Liver (tissue), 8 donors: ENCODE measurements at regions not wholly inside any gene's neighbourhood (a gene's known extent, or its start where the extent isn't known, plus 50 kb on each side); places are given as distances from the start of the nearest gene placed in this dataset.

Experiments used
- DNase-seq: peaks from one replicate; pipeline ENCODE4 v3.0.0-alpha.2; 2017; ENCODE audit warnings: low spot score
- H3K27ac ChIP-seq, 2 donors: one replicate each; pipeline ENCODE4 v1.7.0; 2013; ENCODE audit warnings: inconsistent platforms in 2 of 2, low read length in 2 of 2, control low read depth in 1 of 2, low read depth in 1 of 2, mild to moderate bottlenecking in 1 of 2
- H3K27me3 ChIP-seq, 4 donors: one replicate each; pipeline versions ENCODE4 v1.6.1 to v1.7.0; 2013; ENCODE audit warnings: low read length in 3 of 4, inconsistent platforms in 1 of 4, mild to moderate bottlenecking in 1 of 4, moderate library complexity in 1 of 4; ENCODE audit not compliant: control insufficient read depth in 4 of 4, insufficient read depth in 4 of 4
- H3K36me3 ChIP-seq, 4 donors: one replicate each; pipeline versions ENCODE4 v1.6.1 to v1.7.0; 2013; ENCODE audit warnings: low read length in 3 of 4, mild to moderate bottlenecking in 3 of 4, low read depth in 1 of 4, moderate library complexity in 1 of 4; ENCODE audit not compliant: control insufficient read depth in 4 of 4, insufficient read depth in 3 of 4
- H3K4me1 ChIP-seq, 4 donors: one replicate each; pipeline versions ENCODE4 v1.6.1 to v1.7.0; 2013; ENCODE audit warnings: low read length in 3 of 4, mild to moderate bottlenecking in 3 of 4, moderate library complexity in 1 of 4; ENCODE audit not compliant: control insufficient read depth in 4 of 4, insufficient read depth in 4 of 4
- H3K4me3 ChIP-seq, 3 donors: one replicate each; pipeline versions ENCODE4 v1.6.1 to v1.7.0; 2013; ENCODE audit warnings: low read length in 3 of 3, control low read depth in 1 of 3, low read depth in 1 of 3, mild to moderate bottlenecking in 1 of 3
- H3K9ac ChIP-seq, 2 donors: one replicate each; pipeline ENCODE4 v1.7.0; 2013; ENCODE audit warnings: low read length in 2 of 2, mild to moderate bottlenecking in 2 of 2, moderate library complexity in 2 of 2, control low read depth in 1 of 2, low read depth in 1 of 2
- H3K9me3 ChIP-seq, 4 donors: one replicate each; pipeline versions ENCODE4 v1.6.1 to v1.7.0; 2013; ENCODE audit warnings: low read length in 3 of 4; ENCODE audit not compliant: control insufficient read depth in 4 of 4
- CTCF ChIP-seq: fragments of 150-350 bp; IDR thresholded peaks from 2 replicates; pipeline ENCODE4 v1.5.1; 2017; ENCODE audit warnings: improper control_type of control experiment, low read depth, low read length; ENCODE audit not compliant: missing input control
- EGR1 ChIP-seq, 2 donors: IDR thresholded peaks; 2 replicates each; pipeline ENCODE4 v1.6.1; 2016 to 2018; ENCODE audit warnings: antibody characterized with exemption in 2 of 2, low read depth in 2 of 2
- FOXA1 ChIP-seq: IDR thresholded peaks from 2 replicates; pipeline ENCODE4 v1.6.1; 2016; ENCODE audit warnings: antibody characterized with exemption
- FOXA2 ChIP-seq: IDR thresholded peaks from 2 replicates; pipeline ENCODE4 v1.6.1; 2016; ENCODE audit warnings: antibody characterized with exemption
- GABPA ChIP-seq, 2 donors: IDR thresholded peaks in 1 of 2; conservative IDR thresholded peaks in 1 of 2; 2 replicates each; pipeline ENCODE4 v1.6.1; 2016; ENCODE audit warnings: antibody characterized with exemption in 2 of 2, mild to moderate bottlenecking in 1 of 2, moderate library complexity in 1 of 2
- HNF4A ChIP-seq, 2 donors: conservative IDR thresholded peaks; 2 replicates each; pipeline ENCODE4 v1.6.1; 2016; ENCODE audit warnings: antibody characterized with exemption in 2 of 2, mild to moderate bottlenecking in 2 of 2
- HNF4G ChIP-seq: IDR thresholded peaks from 2 replicates; pipeline ENCODE4 v1.6.1; 2016; ENCODE audit warnings: antibody characterized with exemption
- JUND ChIP-seq, 2 donors: IDR thresholded peaks; 2 replicates each; pipeline ENCODE4 v1.6.1; 2016; ENCODE audit warnings: antibody characterized with exemption in 2 of 2
- MAX ChIP-seq: IDR thresholded peaks from 2 replicates; pipeline ENCODE4 v1.6.1; 2016; ENCODE audit warnings: antibody characterized with exemption
- NR2F2 ChIP-seq: IDR thresholded peaks from 2 replicates; pipeline ENCODE4 v1.6.1; 2016; ENCODE audit warnings: antibody characterized with exemption
- RAD21 ChIP-seq, 2 donors: IDR thresholded peaks; 2 replicates each; pipeline ENCODE4 v1.6.1; 2016; ENCODE audit warnings: antibody characterized with exemption in 2 of 2, mild to moderate bottlenecking in 2 of 2
- REST ChIP-seq: IDR thresholded peaks from 2 replicates; pipeline ENCODE4 v1.6.1; 2016; ENCODE audit warnings: antibody characterized with exemption, mild to moderate bottlenecking
- RXRA ChIP-seq, 2 donors: IDR thresholded peaks; 2 replicates each; pipeline ENCODE4 v1.6.1; 2017 to 2018; ENCODE audit warnings: antibody characterized with exemption in 2 of 2, mild to moderate bottlenecking in 1 of 2
- SP1 ChIP-seq: IDR thresholded peaks from 2 replicates; pipeline ENCODE4 v1.6.1; 2018; ENCODE audit warnings: antibody characterized with exemption, mild to moderate bottlenecking
- TAF1 ChIP-seq: conservative IDR thresholded peaks from 2 replicates; pipeline ENCODE4 v1.6.1; 2016; ENCODE audit warnings: antibody characterized with exemption, mild to moderate bottlenecking
- YY1 ChIP-seq: IDR thresholded peaks from 2 replicates; pipeline ENCODE4 v1.6.1; 2016; ENCODE audit warnings: antibody characterized with exemption, mild to moderate bottlenecking
- ZBTB33 ChIP-seq: IDR thresholded peaks from 2 replicates; pipeline ENCODE4 v1.6.1; 2016; ENCODE audit warnings: antibody characterized with exemption
- WGBS: extraction: QIAGEN DNeasy Blood & Tissue Kit; methylation state at CpG from one replicate; pipeline ENCODE4 v1.1.7; 2013; 5-methylcytosine and 5-hydroxymethylcytosine counted together
- TF ChIP-seq, protein P1 (sequence below): IDR thresholded peaks from 2 replicates; pipeline ENCODE4 v1.6.1; 2016; ENCODE audit warnings: antibody characterized with exemption
- donor health status: healthy.
- donor health status: healthy.
- donor health status: healthy.
- donor health status: healthy.
- donor health status: healthy.

- H3K4me3 ChIP-seq = no peak overlapping the region
- H3K9ac ChIP-seq = no peak overlapping the region
- WGBS = 88% methylated on average over 3 of the region's 3 CpGs
- DNase-seq = no peak
- H3K4me1 ChIP-seq = no peaks in the 10 kb centered on the region
- no peaks in the 10 kb centered on the region for H3K27me3 ChIP-seq
- no peak for TF ChIP-seq NR2F2
- TF ChIP-seq REST = no peak
- TF ChIP-seq RAD21 (IDR thresholded peaks at IDR 0.05) = no peak
- no peak for TF ChIP-seq MAX
- TF ChIP-seq FOXA1 = no peak
- TF ChIP-seq, protein P1, sequence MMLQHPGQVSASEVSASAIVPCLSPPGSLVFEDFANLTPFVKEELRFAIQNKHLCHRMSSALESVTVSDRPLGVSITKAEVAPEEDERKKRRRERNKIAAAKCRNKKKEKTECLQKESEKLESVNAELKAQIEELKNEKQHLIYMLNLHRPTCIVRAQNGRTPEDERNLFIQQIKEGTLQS = no peak
- no peak for TF ChIP-seq TAF1
- no peak for TF ChIP-seq FOXA2
- TF ChIP-seq SP1 = no peak
- no peak for TF ChIP-seq CTCF
- TF ChIP-seq GABPA (IDR thresholded peaks at IDR 0.05 in 1 of 2, conservative IDR thresholded peaks at IDR 0.05 in 1 of 2) = no peak
- no peak for TF ChIP-seq ZBTB33
- no peak for TF ChIP-seq RXRA (IDR thresholded peaks at IDR 0.05)
- no peak for TF ChIP-seq HNF4G
- TF ChIP-seq EGR1 (IDR thresholded peaks at IDR 0.05; ENCODE audit: low read depth in 2 of 2) = no peak
- TF ChIP-seq YY1 = no peak
- TF ChIP-seq JUND (IDR thresholded peaks at IDR 0.05) = no peak
- TF ChIP-seq HNF4A (conservative IDR thresholded peaks at IDR 0.05) = no peak
- H3K27ac ChIP-seq = no peak overlapping the region
- no peaks in the 10 kb centered on the region for H3K36me3 ChIP-seq
- no peaks in the 10 kb centered on the region for H3K9me3 ChIP-seq
Observed at GRCh38 chr9:2459756-2460155, 161.8 kb upstream of the VLDLR start.
